K562 (cell line): ENCODE measurements at regions not wholly inside any gene's neighbourhood (a gene's known extent, or its start where the extent isn't known, plus 50 kb on each side); places are given as distances from the start of the nearest gene placed in this dataset.
A peak's percentile ranks its signal among the peaks of the same experiment; 100 is the strongest.

Experiments used
- ATAC-seq: fragments of 200-7000 bp; cut with Tn5 transposase; 3 replicates; pipeline ENCODE4 v1.9.1; 2020; ENCODE audit warnings: moderate library complexity
- BruUV-seq: library from RNA; stranded (reverse); fragments of 400-500 nt; replicated peaks from 2 replicates; lab custom pipeline; 2021; lab: Mats Ljungman, UMichigan
- CTCF ChIA-PET: fragments of 300-600 bp; formaldehyde crosslinking; extraction: SDS; loops from one replicate; lab custom pipeline; 2021; ENCODE audit warnings: low intra/inter-chr PET ratio; lab: Yijun Ruan, JAX
- POLR2A ChIA-PET: fragments of 300-600, 350-650 bp; sonication (Branson Sonifier 250); formaldehyde crosslinking; extraction: SDS; loops from one replicate; lab custom pipeline; 2021; ENCODE audit warnings: antibody characterized with exemption, inconsistent platforms; lab: Yijun Ruan, JAX
- DNase-seq, 4 experiments: peaks; one replicate each; pipeline versions ENCODE4 v3.0.0 to v3.0.0-alpha.2; 2011 to 2018; ENCODE audit warnings: low spot score in 3 of 4, mixed read lengths in 3 of 4; ENCODE audit errors: extremely low read depth in 1 of 4
- FAIRE-seq: peaks from 2 replicates; lab custom pipeline; 2011; peaks lifted over from hg19 to GRCh38; lab: Jason Lieb, UNC
- H2AFZ ChIP-seq: 2 replicates; pipeline ENCODE4 v1.6.0; 2011; ENCODE audit warnings: low read depth, low read length, control low read depth, inconsistent platforms
- H3K27ac ChIP-seq: fragments of 200-600 bp; 3 replicates; pipeline ENCODE4 v1.8.0; 2011; ENCODE audit warnings: low read depth, mild to moderate bottlenecking, control low read depth, inconsistent platforms, low read length, moderate library complexity, mixed read lengths; ENCODE audit errors: extremely low read depth
- H3K27me3 ChIP-seq, 2 experiments: fragments of 300-600 bp in 1 of 2; 2 replicates in 1 of 2; 3 replicates in 1 of 2; pipeline versions ENCODE4 v1.6.0 to v1.8.0; 2011; ENCODE audit warnings: inconsistent platforms in 2 of 2, low read length in 2 of 2, mild to moderate bottlenecking in 1 of 2, mixed read lengths in 1 of 2, moderate library complexity in 1 of 2; ENCODE audit not compliant: control insufficient read depth in 2 of 2, insufficient read depth in 2 of 2
- H3K36me3 ChIP-seq: fragments of 300-600 bp; 3 replicates; pipeline ENCODE4 v1.8.0; 2011; ENCODE audit warnings: mild to moderate bottlenecking, low read length, inconsistent platforms; ENCODE audit not compliant: control insufficient read depth, insufficient read depth
- H3K4me1 ChIP-seq, 2 experiments: fragments of 200-600 bp in 1 of 2; replicated peaks in 1 of 2; 2 replicates in 1 of 2; 3 replicates in 1 of 2; pipeline versions ENCODE4 v1.5.1 to v1.8.0; 2011; ENCODE audit warnings: inconsistent platforms in 2 of 2, low read length in 2 of 2, mild to moderate bottlenecking in 1 of 2, mixed read lengths in 1 of 2, moderate library complexity in 1 of 2; ENCODE audit not compliant: control insufficient read depth in 2 of 2, insufficient read depth in 2 of 2
- H3K4me2 ChIP-seq: 2 replicates; pipeline ENCODE4 v1.6.1; 2011; ENCODE audit warnings: low read length, control low read depth, inconsistent platforms, mixed read lengths; ENCODE audit not compliant: insufficient read depth
- H3K4me3 ChIP-seq: fragments of 200-600 bp; sonication (generic), shearing (Covaris generic); 2 replicates; pipeline ENCODE4 v1.5.1; 2016; ENCODE audit warnings: control low read depth, inconsistent platforms
- H3K79me2 ChIP-seq: fragments of 200-600 bp; 3 replicates; pipeline ENCODE4 v1.8.0; 2011; ENCODE audit warnings: low read length, inconsistent platforms; ENCODE audit not compliant: control insufficient read depth, insufficient read depth
- H3K9ac ChIP-seq, 2 experiments: 2 replicates each; pipeline versions ENCODE4 v1.6.0 to v1.6.1; 2011; ENCODE audit warnings: low read depth in 2 of 2, low read length in 2 of 2, control low read depth in 1 of 2, inconsistent platforms in 1 of 2, mild to moderate bottlenecking in 1 of 2, mixed read lengths in 1 of 2; ENCODE audit not compliant: insufficient read depth in 1 of 2
- H3K9me1 ChIP-seq: one replicate; pipeline ENCODE4 v1.6.0; 2011; ENCODE audit warnings: inconsistent platforms, mild to moderate bottlenecking, low read length, moderate library complexity; ENCODE audit not compliant: control insufficient read depth, insufficient read depth
- H3K9me3 ChIP-seq: replicated peaks from 2 replicates; pipeline ENCODE4 v1.5.1; 2011; ENCODE audit warnings: low read depth, low read length, inconsistent platforms; ENCODE audit not compliant: control insufficient read depth, insufficient read depth
- H4K20me1 ChIP-seq: replicated peaks from 2 replicates; pipeline ENCODE4 v1.6.1; 2011; ENCODE audit warnings: low read length, inconsistent platforms, mixed read lengths; ENCODE audit not compliant: control insufficient read depth, insufficient read depth
- PHF21A ChIP-seq: fragments of 450-650 bp; IDR thresholded peaks from 2 replicates; pipeline ENCODE4 v1.6.1; 2017; ENCODE audit warnings: low read depth, borderline replicate concordance
- RAD21 ChIP-seq, 2 experiments: fragments of 250-450 bp in 1 of 2; fragments of 450-650 bp in 1 of 2; sonication (Bioruptor Pico) in 1 of 2; formaldehyde crosslinking in 1 of 2; IDR thresholded peaks in 1 of 2; conservative IDR thresholded peaks in 1 of 2; 2 replicates each; pipeline versions ENCODE4 v1.4.0 to v1.8.0; 2020 to 2022; ENCODE audit warnings: mild to moderate bottlenecking in 2 of 2, moderate library complexity in 1 of 2
- SMAD4 ChIP-seq: fragments of 250-450 bp; sonication (Bioruptor Pico); conservative IDR thresholded peaks from 2 replicates; pipeline ENCODE4 v1.8.0; 2021; ENCODE audit warnings: inconsistent platforms, mild to moderate bottlenecking, moderate library complexity
- SUPT5H ChIP-seq: fragments of 450-650 bp; IDR thresholded peaks from 2 replicates; pipeline ENCODE4 v1.6.1; 2016
- XRCC4 ChIP-seq: IDR thresholded peaks from one replicate; pipeline ENCODE4 v1.6.1; 2011; ENCODE audit not compliant: insufficient read depth, insufficient read length; ENCODE audit errors: extremely low read depth
- ZNF146 ChIP-seq: IDR thresholded peaks from one replicate; pipeline ENCODE4 v1.6.1; 2018; ENCODE audit warnings: missing compliant biosample characterization; ENCODE audit not compliant: unreplicated experiment
- ZNF436 ChIP-seq: fragments of 250-450, 450-650 bp; sonication (Bioruptor Pico); formaldehyde crosslinking; IDR thresholded peaks from 2 replicates; pipeline ENCODE4 v1.7.0; 2020; ENCODE audit warnings: mild to moderate bottlenecking
- WGBS: fragments of 100-300 bp; shearing (Covaris generic); methylation state at CpG from one replicate; pipeline ENCODE4 v1.1.6; 2016; ENCODE audit warnings: low coverage, mixed read lengths; ENCODE audit not compliant: insufficient coverage; ENCODE audit errors: missing lambda C conversion rate; 5-methylcytosine and 5-hydroxymethylcytosine counted together
- in situ Hi-C: fragments of 300-500 bp; cut with MboI; formaldehyde crosslinking; loops from 4 replicates; pipeline ENCODE4 v1.15.0; 2018; ENCODE audit warnings: inconsistent platforms, mixed read lengths
- intact Hi-C: fragments of 100-400 bp; cut with micrococcal nuclease; formaldehyde crosslinking; loops from 2 replicates; pipeline ENCODE4 v1.14.2; 2022
- TF ChIP-seq, protein P1 (sequence below), 2 experiments: fragments of 450-650 bp; formaldehyde crosslinking in 1 of 2; IDR thresholded peaks; 2 replicates each; pipeline versions ENCODE4 v1.4.0 to v1.6.1; 2014 to 2020; ENCODE audit warnings: mild to moderate bottlenecking in 2 of 2, borderline replicate concordance in 1 of 2, low read depth in 1 of 2
- TF ChIP-seq, protein P2 (sequence below): sonication (generic); formaldehyde crosslinking; IDR thresholded peaks from 2 replicates; pipeline ENCODE4 v1.5.0; 2020; ENCODE audit warnings: missing genetic modification reagents
- TF ChIP-seq, protein P3 (sequence below), 3 experiments: IDR thresholded peaks in 2 of 3; conservative IDR thresholded peaks in 1 of 3; 2 replicates each; pipeline ENCODE4 v1.5.1; 2011 to 2012; ENCODE audit warnings: low read length in 3 of 3, mild to moderate bottlenecking in 3 of 3, control low read depth in 2 of 3, improper control_type of control experiment in 1 of 3, inconsistent platforms in 1 of 3, low read depth in 1 of 3, mixed read lengths in 1 of 3, moderate library complexity in 1 of 3; ENCODE audit not compliant: insufficient read depth in 2 of 3

DNA sequence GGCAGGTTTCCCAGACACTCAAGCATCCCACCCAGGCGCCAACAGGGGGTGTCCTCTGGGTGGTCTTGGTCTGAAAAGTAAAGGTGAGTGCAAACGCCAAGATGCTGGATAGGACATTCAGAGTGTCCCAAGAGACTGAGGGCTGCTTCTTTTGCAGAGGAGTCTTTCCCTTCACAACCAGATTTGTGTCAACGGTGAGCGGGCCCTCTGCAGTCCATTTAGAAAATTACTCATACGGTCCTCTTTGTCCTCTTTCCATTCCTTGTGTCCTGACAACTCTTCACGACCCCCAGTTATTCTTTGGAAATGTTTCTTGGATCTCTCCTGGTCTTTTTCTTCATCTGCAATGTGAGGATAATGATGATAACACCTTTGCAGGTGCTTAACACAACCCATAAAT, 257.8 kb downstream of the CDC5L start:
- Histone ChIP-seq H3K79me2 (no peaks in the 10 kb centered on the region), H3K36me3 (no peaks in the 10 kb centered on the region)
- CTCF ChIA-PET = no interaction called here
- in situ Hi-C loops = loop anchor here (10.0 kb wide), 1 partner anchor 170 kb away; no protein-coding TSS in a partner anchor
- peak; percentile 77 for ATAC-seq
- POLR2A ChIA-PET = no interaction called here
- TF ChIP-seq, protein P1, sequence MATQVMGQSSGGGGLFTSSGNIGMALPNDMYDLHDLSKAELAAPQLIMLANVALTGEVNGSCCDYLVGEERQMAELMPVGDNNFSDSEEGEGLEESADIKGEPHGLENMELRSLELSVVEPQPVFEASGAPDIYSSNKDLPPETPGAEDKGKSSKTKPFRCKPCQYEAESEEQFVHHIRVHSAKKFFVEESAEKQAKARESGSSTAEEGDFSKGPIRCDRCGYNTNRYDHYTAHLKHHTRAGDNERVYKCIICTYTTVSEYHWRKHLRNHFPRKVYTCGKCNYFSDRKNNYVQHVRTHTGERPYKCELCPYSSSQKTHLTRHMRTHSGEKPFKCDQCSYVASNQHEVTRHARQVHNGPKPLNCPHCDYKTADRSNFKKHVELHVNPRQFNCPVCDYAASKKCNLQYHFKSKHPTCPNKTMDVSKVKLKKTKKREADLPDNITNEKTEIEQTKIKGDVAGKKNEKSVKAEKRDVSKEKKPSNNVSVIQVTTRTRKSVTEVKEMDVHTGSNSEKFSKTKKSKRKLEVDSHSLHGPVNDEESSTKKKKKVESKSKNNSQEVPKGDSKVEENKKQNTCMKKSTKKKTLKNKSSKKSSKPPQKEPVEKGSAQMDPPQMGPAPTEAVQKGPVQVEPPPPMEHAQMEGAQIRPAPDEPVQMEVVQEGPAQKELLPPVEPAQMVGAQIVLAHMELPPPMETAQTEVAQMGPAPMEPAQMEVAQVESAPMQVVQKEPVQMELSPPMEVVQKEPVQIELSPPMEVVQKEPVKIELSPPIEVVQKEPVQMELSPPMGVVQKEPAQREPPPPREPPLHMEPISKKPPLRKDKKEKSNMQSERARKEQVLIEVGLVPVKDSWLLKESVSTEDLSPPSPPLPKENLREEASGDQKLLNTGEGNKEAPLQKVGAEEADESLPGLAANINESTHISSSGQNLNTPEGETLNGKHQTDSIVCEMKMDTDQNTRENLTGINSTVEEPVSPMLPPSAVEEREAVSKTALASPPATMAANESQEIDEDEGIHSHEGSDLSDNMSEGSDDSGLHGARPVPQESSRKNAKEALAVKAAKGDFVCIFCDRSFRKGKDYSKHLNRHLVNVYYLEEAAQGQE (IDR thresholded peaks at IDR 0.05; ENCODE audit: borderline replicate concordance) = peak; percentile 8; the same call in 1 of the 2 replicates
- TF ChIP-seq, protein P1 (CRISPR knock-in tag; IDR thresholded peaks at IDR 0.05; ENCODE audit: low read depth) = no peak
- TF ChIP-seq ZNF436 = no peak
- TF ChIP-seq RAD21 (CRISPR knock-in tag; conservative IDR thresholded peaks at IDR 0.05 in 1 of 2, IDR thresholded peaks at IDR 0.05 in 1 of 2) = peak in 1 of 2 experiments; percentile 47; a peak in 2 of 4 replicates
- TF ChIP-seq SUPT5H = no peak
- no peak for TF ChIP-seq SMAD4 (CRISPR knock-in tag)
- TF ChIP-seq, protein P2, sequence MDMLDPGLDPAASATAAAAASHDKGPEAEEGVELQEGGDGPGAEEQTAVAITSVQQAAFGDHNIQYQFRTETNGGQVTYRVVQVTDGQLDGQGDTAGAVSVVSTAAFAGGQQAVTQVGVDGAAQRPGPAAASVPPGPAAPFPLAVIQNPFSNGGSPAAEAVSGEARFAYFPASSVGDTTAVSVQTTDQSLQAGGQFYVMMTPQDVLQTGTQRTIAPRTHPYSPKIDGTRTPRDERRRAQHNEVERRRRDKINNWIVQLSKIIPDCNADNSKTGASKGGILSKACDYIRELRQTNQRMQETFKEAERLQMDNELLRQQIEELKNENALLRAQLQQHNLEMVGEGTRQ (CRISPR knock-in tag) = no peak
- TF ChIP-seq ZNF146 (CRISPR knock-in tag) = no peak
- no peak for TF ChIP-seq PHF21A
- TF ChIP-seq, protein P3, sequence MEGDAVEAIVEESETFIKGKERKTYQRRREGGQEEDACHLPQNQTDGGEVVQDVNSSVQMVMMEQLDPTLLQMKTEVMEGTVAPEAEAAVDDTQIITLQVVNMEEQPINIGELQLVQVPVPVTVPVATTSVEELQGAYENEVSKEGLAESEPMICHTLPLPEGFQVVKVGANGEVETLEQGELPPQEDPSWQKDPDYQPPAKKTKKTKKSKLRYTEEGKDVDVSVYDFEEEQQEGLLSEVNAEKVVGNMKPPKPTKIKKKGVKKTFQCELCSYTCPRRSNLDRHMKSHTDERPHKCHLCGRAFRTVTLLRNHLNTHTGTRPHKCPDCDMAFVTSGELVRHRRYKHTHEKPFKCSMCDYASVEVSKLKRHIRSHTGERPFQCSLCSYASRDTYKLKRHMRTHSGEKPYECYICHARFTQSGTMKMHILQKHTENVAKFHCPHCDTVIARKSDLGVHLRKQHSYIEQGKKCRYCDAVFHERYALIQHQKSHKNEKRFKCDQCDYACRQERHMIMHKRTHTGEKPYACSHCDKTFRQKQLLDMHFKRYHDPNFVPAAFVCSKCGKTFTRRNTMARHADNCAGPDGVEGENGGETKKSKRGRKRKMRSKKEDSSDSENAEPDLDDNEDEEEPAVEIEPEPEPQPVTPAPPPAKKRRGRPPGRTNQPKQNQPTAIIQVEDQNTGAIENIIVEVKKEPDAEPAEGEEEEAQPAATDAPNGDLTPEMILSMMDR (IDR thresholded peaks at IDR 0.05 in 2 of 3, conservative IDR thresholded peaks at IDR 0.05 in 1 of 3; ENCODE audit: insufficient read depth in 2 of 3, low read depth in 1 of 3, low read length in 3 of 3) = peak; percentile 29 to 53 (median 37); a peak in 3 of 6 replicates
- TF ChIP-seq XRCC4 = no peak
- TF ChIP-seq, all 486 proteins: peak for 3
- Histone ChIP-seq H3K4me2 (no peak overlapping the region), H3K9me3 (no peaks in the 10 kb centered on the region), H3K27ac (no peak overlapping the region), H3K27me3 (peaks cover 28 to 57% of the 10 kb centered on the region in 2 experiments), H4K20me1 (no peaks in the 10 kb centered on the region), H3K9ac (no peak overlapping the region), H3K4me3 (no peak overlapping the region), H2AFZ (no peak overlapping the region), H3K9me1 (no peaks in the 10 kb centered on the region), H3K4me1 (no peaks in the 10 kb centered on the region)
- no TSS peak for BruUV-seq
- intact Hi-C loops = loop anchor here (5.0 kb wide), 1 partner anchor 168 kb away; no protein-coding TSS in a partner anchor
- DNase-seq (peak in 3 of 4 experiments; percentile 23 to 24 (median 23)), FAIRE-seq (no peak)
- 3% methylated on average over 6 of the region's 6 CpGs for WGBS
